Mesenchymal stem cell (in vitro differentiated cells and primary cell): ENCODE measurements at regions not wholly inside any gene's neighbourhood (a gene's known extent, or its start where the extent isn't known, plus 50 kb on each side); places are given as distances from the start of the nearest gene placed in this dataset.

Experiments used
- DNase-seq: peaks from one replicate; pipeline ENCODE4 v3.0.0-alpha.2; 2013
- H2AFZ ChIP-seq: one replicate; pipeline ENCODE4 v1.6.1; 2013; ENCODE audit warnings: low read depth, mild to moderate bottlenecking, control low read depth, inconsistent platforms, low read length, moderate library complexity
- H2AK5ac ChIP-seq: 2 replicates; pipeline ENCODE4 v1.6.1; 2013; ENCODE audit warnings: low read length, moderate library complexity, mild to moderate bottlenecking, inconsistent platforms; ENCODE audit not compliant: severe bottlenecking
- H2BK120ac ChIP-seq: one replicate; pipeline ENCODE4 v1.6.1; 2013; ENCODE audit warnings: low read depth, mild to moderate bottlenecking, inconsistent platforms, low read length, moderate library complexity
- H2BK12ac ChIP-seq, 2 experiments: one replicate each; pipeline ENCODE4 v1.6.1; 2013; ENCODE audit warnings: inconsistent platforms in 2 of 2, low read length in 2 of 2, mild to moderate bottlenecking in 2 of 2, moderate library complexity in 2 of 2, control low read depth in 1 of 2
- H2BK15ac ChIP-seq: one replicate; pipeline ENCODE4 v1.6.1; 2013; ENCODE audit warnings: mild to moderate bottlenecking, low read depth, inconsistent platforms; ENCODE audit not compliant: poor library complexity, severe bottlenecking
- H2BK5ac ChIP-seq: 2 replicates; pipeline ENCODE4 v1.6.1; 2013; ENCODE audit warnings: low read depth, mild to moderate bottlenecking, low read length, control low read depth, inconsistent platforms; ENCODE audit not compliant: poor library complexity, severe bottlenecking
- H3K14ac ChIP-seq, 2 experiments: one replicate each; pipeline ENCODE4 v1.6.1; 2013; ENCODE audit warnings: inconsistent platforms in 2 of 2, low read length in 2 of 2, control low read depth in 1 of 2, mild to moderate bottlenecking in 1 of 2, moderate library complexity in 1 of 2
- H3K18ac ChIP-seq, 2 experiments: one replicate each; pipeline ENCODE4 v1.6.1; 2013; ENCODE audit warnings: inconsistent platforms in 2 of 2, low read length in 2 of 2, control low read depth in 1 of 2, low read depth in 1 of 2, mild to moderate bottlenecking in 1 of 2
- H3K23ac ChIP-seq, 2 experiments: one replicate each; pipeline ENCODE4 v1.6.1; 2013; ENCODE audit warnings: inconsistent platforms in 2 of 2, low read length in 2 of 2, mild to moderate bottlenecking in 2 of 2, moderate library complexity in 2 of 2, control low read depth in 1 of 2
- H3K27ac ChIP-seq: 2 replicates; pipeline ENCODE4 v1.5.1; 2013; ENCODE audit warnings: mild to moderate bottlenecking, moderate library complexity, low read length, control low read depth, inconsistent platforms; ENCODE audit not compliant: poor library complexity, severe bottlenecking
- H3K27me3 ChIP-seq, 2 experiments: 2 replicates each; pipeline versions ENCODE4 v1.6.1 to v1.7.0; 2013; ENCODE audit warnings: low read length in 2 of 2, mild to moderate bottlenecking in 2 of 2, moderate library complexity in 2 of 2, control low read depth in 1 of 2, inconsistent platforms in 1 of 2; ENCODE audit not compliant: control insufficient read depth in 1 of 2, insufficient read depth in 1 of 2
- H3K36me3 ChIP-seq, 2 experiments: 2 replicates each; pipeline versions ENCODE4 v1.6.1 to v1.7.0; 2013; ENCODE audit warnings: low read length in 2 of 2, control low read depth in 1 of 2, inconsistent platforms in 1 of 2, low read depth in 1 of 2, mild to moderate bottlenecking in 1 of 2; ENCODE audit not compliant: insufficient read depth in 2 of 2, control insufficient read depth in 1 of 2
- H3K4ac ChIP-seq, 2 experiments: one replicate each; pipeline ENCODE4 v1.6.1; 2013; ENCODE audit warnings: inconsistent platforms in 2 of 2, low read length in 2 of 2, mild to moderate bottlenecking in 2 of 2, moderate library complexity in 2 of 2, control low read depth in 1 of 2, low read depth in 1 of 2
- H3K4me1 ChIP-seq: 2 replicates; pipeline ENCODE4 v1.6.1; 2013; ENCODE audit warnings: low read depth, low read length, control low read depth; ENCODE audit not compliant: control insufficient read depth, insufficient read depth
- H3K4me2 ChIP-seq: 2 replicates; pipeline ENCODE4 v1.6.1; 2013; ENCODE audit warnings: low read length, mild to moderate bottlenecking, inconsistent platforms; ENCODE audit not compliant: poor library complexity, severe bottlenecking
- H3K4me3 ChIP-seq, 2 experiments: 2 replicates each; pipeline versions ENCODE4 v1.5.1 to v1.7.0; 2013; ENCODE audit warnings: low read length in 2 of 2, mild to moderate bottlenecking in 2 of 2, control low read depth in 1 of 2, low read depth in 1 of 2; ENCODE audit not compliant: insufficient read depth in 1 of 2
- H3K79me1 ChIP-seq: replicated peaks from 2 replicates; pipeline ENCODE4 v1.6.1; 2013; ENCODE audit warnings: mild to moderate bottlenecking, control low read depth, low read length, inconsistent platforms; ENCODE audit not compliant: poor library complexity, severe bottlenecking
- H3K9ac ChIP-seq: 2 replicates; pipeline ENCODE4 v1.7.0; 2013; ENCODE audit warnings: mild to moderate bottlenecking, low read length, moderate library complexity
- H3K9me3 ChIP-seq: 2 replicates; pipeline ENCODE4 v1.7.0; 2013; ENCODE audit warnings: mild to moderate bottlenecking, low read length; ENCODE audit not compliant: control insufficient read depth
- H4K8ac ChIP-seq: one replicate; pipeline ENCODE4 v1.6.1; 2013; ENCODE audit warnings: inconsistent platforms, mild to moderate bottlenecking, low read length, moderate library complexity
- H4K91ac ChIP-seq: one replicate; pipeline ENCODE4 v1.6.1; 2013; ENCODE audit warnings: mild to moderate bottlenecking, low read length, inconsistent platforms
- WGBS: methylation state at CpG from one replicate; pipeline ENCODE4 v1.1.7; 2013; ENCODE audit warnings: mixed read lengths; 5-methylcytosine and 5-hydroxymethylcytosine counted together

DNA sequence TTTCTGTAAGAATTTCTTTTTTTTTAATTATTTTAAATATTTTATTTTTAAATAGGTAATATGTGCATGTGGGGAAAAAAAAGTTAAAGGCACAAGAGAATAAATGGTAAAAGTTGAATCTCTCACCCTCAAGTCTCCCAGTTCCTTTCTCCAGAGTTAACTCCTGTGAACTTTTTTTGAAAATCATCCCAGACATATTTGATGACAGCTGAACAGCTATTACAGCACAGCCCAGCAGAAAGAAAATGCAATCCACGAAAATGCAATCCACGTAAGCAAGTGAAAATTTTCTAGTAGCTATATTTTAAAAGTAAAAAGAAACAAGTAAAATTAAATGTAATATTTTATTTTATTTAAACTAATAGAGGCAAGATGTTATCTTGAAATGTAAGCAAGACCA, 310.0 kb upstream of the RUNX1 start:
- Histone ChIP-seq H3K79me1 (no peaks in the 10 kb centered on the region), H3K23ac (no peak overlapping the region), H3K9me3 (no peaks in the 10 kb centered on the region), H4K8ac (no peak overlapping the region), H2BK5ac (no peak overlapping the region), H3K18ac (no peak overlapping the region), H3K4me2 (no peak overlapping the region), H3K4me3 (no peak overlapping the region), H3K9ac (peak overlapping the region; percentile 76), H2AK5ac (no peak overlapping the region), H2AFZ (no peak overlapping the region), H2BK120ac (no peak overlapping the region), H3K36me3 (no peaks in the 10 kb centered on the region), H2BK12ac (no peak overlapping the region), H4K91ac (no peak overlapping the region), H3K27ac (no peak overlapping the region), H3K14ac (no peak overlapping the region), H3K4me1 (no peaks in the 10 kb centered on the region), H3K4ac (no peak overlapping the region), H3K27me3 (no peaks in the 10 kb centered on the region), H2BK15ac (no peak overlapping the region)
- DNase-seq = no peak
- no CpG with 5 or more reads among the region's 2 CpGs for WGBS

- H3K36me3 ChIP-seq = no peaks in the 10 kb centered on the region
- H2BK15ac ChIP-seq = no peak overlapping the region
- no peaks in the 10 kb centered on the region for H3K4me1 ChIP-seq
- H3K9me3 ChIP-seq = no peaks in the 10 kb centered on the region
- H2BK120ac ChIP-seq = no peak overlapping the region
- H3K9ac ChIP-seq = peak overlapping the region; percentile 76
- H3K4ac ChIP-seq = no peak overlapping the region
- H2BK12ac ChIP-seq = no peak overlapping the region
- no peak overlapping the region for H2AFZ ChIP-seq
- H3K23ac ChIP-seq = no peak overlapping the region
- no peak overlapping the region for H3K18ac ChIP-seq
- WGBS = no CpG with 5 or more reads among the region's 2 CpGs
- no peak overlapping the region for H3K27ac ChIP-seq
- no peak overlapping the region for H3K4me2 ChIP-seq
- no peak overlapping the region for H2AK5ac ChIP-seq
- DNase-seq = no peak
- no peak overlapping the region for H3K4me3 ChIP-seq
- no peak overlapping the region for H2BK5ac ChIP-seq
- no peak overlapping the region for H4K91ac ChIP-seq
- no peaks in the 10 kb centered on the region for H3K79me1 ChIP-seq
- no peak overlapping the region for H3K14ac ChIP-seq
- H4K8ac ChIP-seq = no peak overlapping the region
- peaks cover 0 to 4% of the 10 kb centered on the region in 2 experiments for H3K27me3 ChIP-seq
Measured at GRCh38 chr21:35358008-35358407, 308.9 kb upstream of the RUNX1 start.

- no peaks in the 10 kb centered on the region for H3K4me1 ChIP-seq
- no peaks in the 10 kb centered on the region for H3K79me1 ChIP-seq
- no peak overlapping the region for H2BK5ac ChIP-seq
- DNase-seq = no peak
- H3K4me2 ChIP-seq = no peak overlapping the region
- H4K91ac ChIP-seq = no peak overlapping the region
- no peak overlapping the region for H2AFZ ChIP-seq
- no peaks in the 10 kb centered on the region for H3K9me3 ChIP-seq
- H3K9ac ChIP-seq = no peak overlapping the region
- H3K27ac ChIP-seq = no peak overlapping the region
- H3K23ac ChIP-seq = no peak overlapping the region
- no peak overlapping the region for H3K14ac ChIP-seq
- no peak overlapping the region for H2BK15ac ChIP-seq
- H2BK120ac ChIP-seq = no peak overlapping the region
- WGBS = 82% methylated on average over 2 of the region's 3 CpGs
- no peak overlapping the region for H2AK5ac ChIP-seq
- peaks cover 0 to 6% of the 10 kb centered on the region in 2 experiments for H3K27me3 ChIP-seq
- no peak overlapping the region for H2BK12ac ChIP-seq
- H3K4ac ChIP-seq = no peak overlapping the region
- no peak overlapping the region for H4K8ac ChIP-seq
- no peaks in the 10 kb centered on the region for H3K36me3 ChIP-seq
- no peak overlapping the region for H3K4me3 ChIP-seq
- H3K18ac ChIP-seq = no peak overlapping the region
Measured at GRCh38 chr21:35357041-35357780, 308.1 kb upstream of the RUNX1 start.

DNA sequence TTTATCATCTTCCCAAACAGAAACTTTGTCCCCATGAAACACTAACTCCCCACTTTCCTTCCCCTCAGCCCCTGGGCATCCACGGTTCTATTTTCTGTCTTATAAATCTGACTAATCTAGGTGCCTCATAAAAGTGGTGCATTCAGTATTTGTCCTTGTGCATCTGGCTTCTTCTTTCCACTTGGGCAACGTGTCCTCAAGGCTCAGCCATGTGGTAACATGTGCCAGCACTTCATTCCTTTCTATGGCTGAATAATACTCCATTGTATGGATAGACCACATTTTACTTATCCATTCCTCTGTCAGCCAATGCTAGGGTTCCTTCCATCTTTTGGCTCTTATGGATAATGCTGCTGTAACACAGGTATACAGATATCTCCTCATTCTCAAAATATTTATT, 305.0 kb upstream of the RUNX1 start:
- Histone ChIP-seq H3K4me2 (no peak overlapping the region), H2BK120ac (no peak overlapping the region), H3K4me1 (peaks cover 4% of the 10 kb centered on the region), H3K36me3 (no peaks in the 10 kb centered on the region), H2BK5ac (no peak overlapping the region), H3K18ac (no peak overlapping the region), H2BK15ac (no peak overlapping the region), H2AK5ac (no peak overlapping the region), H2BK12ac (no peak overlapping the region), H3K14ac (no peak overlapping the region), H3K79me1 (no peaks in the 10 kb centered on the region), H3K23ac (no peak overlapping the region), H3K27ac (no peak overlapping the region), H3K9ac (no peak overlapping the region), H2AFZ (no peak overlapping the region), H3K9me3 (no peaks in the 10 kb centered on the region), H4K8ac (no peak overlapping the region), H4K91ac (no peak overlapping the region), H3K4ac (no peak overlapping the region), H3K27me3 (peaks cover 0 to 6% of the 10 kb centered on the region in 2 experiments), H3K4me3 (no peak overlapping the region)
- no peak for DNase-seq
- 80% methylated on average over 2 of the region's 2 CpGs for WGBS
